ENCODE measurements at regions not wholly inside any gene's neighbourhood (a gene's known extent, or its start where the extent isn't known, plus 50 kb on each side); places are given as distances from the start of the nearest gene placed in this dataset.
"Not testable (repeated sequence)": the region's sequence is repeated elsewhere in the genome, so short reads cannot be mapped to it uniquely, and the experiment has no call there.

DNA sequence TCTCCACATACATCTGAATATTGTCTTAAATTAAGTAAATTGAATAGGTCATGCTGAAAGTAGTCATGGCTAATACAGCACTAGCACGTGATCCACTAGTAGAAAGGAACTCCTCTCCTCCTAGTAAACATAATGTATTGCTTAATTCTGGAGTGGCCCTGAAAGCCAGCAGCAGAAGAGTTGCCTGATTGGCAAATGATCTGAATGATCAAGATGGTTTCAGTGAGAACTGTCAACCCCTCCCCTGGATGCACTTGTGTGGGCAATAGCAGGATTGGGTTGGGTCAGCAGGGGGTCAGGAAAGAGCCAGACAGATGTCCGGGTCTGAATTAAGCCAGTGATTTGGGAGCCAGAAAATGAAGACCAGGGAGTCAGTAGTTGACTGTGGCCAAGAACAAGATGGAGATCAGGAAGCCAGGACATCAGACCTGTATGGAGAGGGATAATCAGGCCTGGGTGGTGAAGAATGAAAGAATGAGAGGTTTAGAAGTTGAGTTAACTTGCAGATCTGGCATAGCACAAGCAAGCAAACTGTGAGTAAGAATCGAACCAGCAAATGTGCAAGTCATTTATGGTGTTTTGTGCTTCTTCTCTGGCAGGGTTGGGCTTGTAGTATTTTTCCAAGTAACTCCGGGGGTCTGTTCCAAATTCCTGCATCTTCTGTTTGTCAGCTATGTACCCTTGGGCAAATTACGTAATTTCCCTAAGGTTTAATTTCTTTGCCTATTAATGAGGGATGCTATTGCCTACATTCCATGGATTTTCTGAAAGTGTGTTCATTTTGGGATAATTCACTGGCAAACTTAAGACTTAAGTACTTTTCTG is 304.9 kb downstream of the CD109 start:
- H3K4ac ChIP-seq (ENCODE audit: low read depth, low read length): no peak overlapping the region
- H4K5ac ChIP-seq (ENCODE audit: low read length): no peak overlapping the region
- no peak overlapping the region for H3K4me2 ChIP-seq (ENCODE audit: low read length)
- H2AK5ac ChIP-seq (ENCODE audit: low read length): no peak overlapping the region
- no peak overlapping the region for H2BK120ac ChIP-seq (ENCODE audit: low read depth, low read length)
- H2BK5ac ChIP-seq (ENCODE audit: low read length): no peak overlapping the region
- H2BK15ac ChIP-seq (replicated peaks; ENCODE audit: low read depth): no peak overlapping the region
- H3K4me3 ChIP-seq (ENCODE audit: low read length): no peak overlapping the region
- no peaks in the 10 kb centered on the region for H3K79me1 ChIP-seq (ENCODE audit: low read length)
- H3K79me2 ChIP-seq (ENCODE audit: control insufficient read depth, insufficient read depth, low read length): no peaks in the 10 kb centered on the region
- no CpG with 5 or more reads among the region's 5 CpGs for WGBS (ENCODE audit: extremely low coverage, insufficient coverage, low lambda C conversion rate)
- H3K36me3 ChIP-seq (ENCODE audit: control insufficient read depth, insufficient read depth, low read length): no peaks in the 10 kb centered on the region
- no peaks in the 10 kb centered on the region for H3K27me3 ChIP-seq (ENCODE audit: insufficient read depth, low read length, poor library complexity)
- DNase-seq: no peak
- H3K9ac ChIP-seq (ENCODE audit: low read length): no peak overlapping the region
- no peak overlapping the region for H3K18ac ChIP-seq (ENCODE audit: low read length)
- H3K4me1 ChIP-seq (ENCODE audit: control insufficient read depth, low read depth, low read length): no peaks in the 10 kb centered on the region
- H4K8ac ChIP-seq (ENCODE audit: low read depth, low read length): no peak overlapping the region
- no peak overlapping the region for H3K56ac ChIP-seq (ENCODE audit: low read length)
- no peak overlapping the region for H3K27ac ChIP-seq (ENCODE audit: low read depth, low read length)
- H3K23ac ChIP-seq (ENCODE audit: low read length): no peak overlapping the region

DNA sequence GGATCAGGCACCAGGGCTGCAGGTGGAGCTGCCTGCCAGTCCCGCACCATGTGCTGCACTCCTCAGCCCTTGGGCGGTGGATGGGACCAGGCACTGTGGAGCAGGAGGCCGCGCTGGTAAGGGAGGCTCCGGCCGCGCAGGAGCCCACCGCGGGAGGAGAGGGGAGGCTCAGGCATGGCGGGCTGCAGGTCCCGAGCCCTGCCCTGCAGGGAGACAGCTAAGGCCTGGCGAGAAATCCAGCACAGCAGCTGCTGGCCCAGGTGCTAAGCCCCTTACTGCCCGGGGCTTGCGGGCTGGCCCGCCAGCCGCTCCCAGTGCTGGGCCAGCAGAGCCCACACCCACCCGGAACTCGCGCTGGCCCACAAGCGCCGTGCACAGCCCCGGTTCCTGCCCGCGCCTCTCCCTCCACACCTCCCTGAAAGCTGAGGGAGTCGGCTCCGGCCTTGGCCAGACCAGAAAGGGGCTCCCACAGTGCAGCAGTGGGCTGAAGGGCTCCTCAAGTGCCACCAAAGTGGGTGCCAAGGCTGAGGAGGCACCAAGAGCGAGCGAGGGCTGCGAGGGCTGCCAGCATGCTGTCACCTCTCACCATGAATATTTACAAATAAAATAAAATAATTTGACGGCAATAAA is 294.7 kb downstream of the CD109 start:
- H2BK15ac ChIP-seq (replicated peaks; ENCODE audit: low read depth); H3K23ac ChIP-seq (ENCODE audit: low read length); H3K79me1 ChIP-seq (ENCODE audit: low read length); H3K56ac ChIP-seq (ENCODE audit: low read length); H3K36me3 ChIP-seq (ENCODE audit: control insufficient read depth, insufficient read depth, low read length); H4K8ac ChIP-seq (ENCODE audit: low read depth, low read length); DNase-seq; H3K4me2 ChIP-seq (ENCODE audit: low read length); H3K4ac ChIP-seq (ENCODE audit: low read depth, low read length); H2BK5ac ChIP-seq (ENCODE audit: low read length); H3K79me2 ChIP-seq (ENCODE audit: control insufficient read depth, insufficient read depth, low read length); H3K27ac ChIP-seq (ENCODE audit: low read depth, low read length); H3K4me1 ChIP-seq (ENCODE audit: control insufficient read depth, low read depth, low read length); H4K5ac ChIP-seq (ENCODE audit: low read length); H3K27me3 ChIP-seq (ENCODE audit: insufficient read depth, low read length, poor library complexity); H3K9ac ChIP-seq (ENCODE audit: low read length); H3K4me3 ChIP-seq (ENCODE audit: low read length); H2BK120ac ChIP-seq (ENCODE audit: low read depth, low read length); H2AK5ac ChIP-seq (ENCODE audit: low read length); H3K18ac ChIP-seq (ENCODE audit: low read length): not testable (repeated sequence)
- no CpG with 5 or more reads among the region's 30 CpGs for WGBS (ENCODE audit: extremely low coverage, insufficient coverage, low lambda C conversion rate)

DNA sequence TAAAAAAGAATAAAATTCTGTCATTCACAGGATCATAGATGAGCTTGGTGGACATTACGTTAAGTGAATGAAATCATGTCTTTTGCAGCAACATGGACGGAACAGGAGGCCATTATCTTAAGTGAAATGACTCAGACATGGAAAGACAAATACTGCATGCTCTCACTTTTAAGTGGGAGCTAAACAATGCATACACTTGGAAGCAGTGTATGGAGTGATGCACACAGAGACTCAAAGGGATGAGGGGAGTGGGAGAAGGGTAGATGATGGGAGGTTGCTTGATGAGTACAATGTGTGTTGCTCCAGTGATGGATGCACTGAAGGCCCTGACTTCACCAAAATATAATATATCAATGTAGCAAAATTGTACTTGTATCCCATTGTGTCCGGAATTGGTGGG is 293.4 kb downstream of the CD109 start:
- Histone ChIP-seq H3K79me1 (ENCODE audit: low read length) (no peaks in the 10 kb centered on the region), H3K79me2 (ENCODE audit: control insufficient read depth, insufficient read depth, low read length) (no peaks in the 10 kb centered on the region), H3K36me3 (ENCODE audit: control insufficient read depth, insufficient read depth, low read length) (no peaks in the 10 kb centered on the region), H3K4me1 (ENCODE audit: control insufficient read depth, low read depth, low read length) (no peaks in the 10 kb centered on the region), H3K56ac (ENCODE audit: low read length) (no peak overlapping the region), H3K18ac (ENCODE audit: low read length) (no peak overlapping the region), H3K4ac (ENCODE audit: low read depth, low read length) (no peak overlapping the region), H3K23ac (ENCODE audit: low read length) (no peak overlapping the region), H3K4me2 (ENCODE audit: low read length) (no peak overlapping the region), H2BK15ac (replicated peaks; ENCODE audit: low read depth) (no peak overlapping the region), H4K5ac (ENCODE audit: low read length) (no peak overlapping the region), H3K27me3 (ENCODE audit: insufficient read depth, low read length, poor library complexity) (no peaks in the 10 kb centered on the region), H3K9ac (ENCODE audit: low read length) (no peak overlapping the region), H3K27ac (ENCODE audit: low read depth, low read length) (no peak overlapping the region), H4K8ac (ENCODE audit: low read depth, low read length) (no peak overlapping the region), H2BK120ac (ENCODE audit: low read depth, low read length) (no peak overlapping the region), H3K4me3 (ENCODE audit: low read length) (no peak overlapping the region), H2BK5ac (ENCODE audit: low read length) (no peak overlapping the region), H2AK5ac (ENCODE audit: low read length) (no peak overlapping the region)
- no peak for DNase-seq
- no CpG with 5 or more reads among the region's 3 CpGs for WGBS (ENCODE audit: extremely low coverage, insufficient coverage, low lambda C conversion rate)

DNA sequence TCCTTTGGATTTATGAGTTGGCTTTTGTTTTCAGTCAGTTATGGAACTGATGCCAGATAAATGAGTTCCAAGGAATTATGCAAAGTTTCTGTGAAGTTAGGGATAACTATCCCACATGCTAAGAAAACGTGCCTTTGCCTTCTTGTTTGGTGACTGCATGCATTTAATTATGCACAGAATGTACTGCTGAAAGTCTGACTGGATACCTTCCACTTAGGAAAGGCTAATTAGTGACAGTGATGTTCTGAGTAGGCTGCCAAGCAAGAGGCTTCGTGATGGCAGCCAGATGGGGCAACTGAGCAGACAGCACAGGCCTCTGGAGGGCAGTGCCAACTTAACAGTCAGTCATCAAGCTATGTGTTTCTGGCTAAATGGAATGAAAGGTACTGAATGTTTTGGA is 289.9 kb downstream of the CD109 start:
- no peak overlapping the region for H4K5ac ChIP-seq (ENCODE audit: low read length)
- H3K56ac ChIP-seq (ENCODE audit: low read length): no peak overlapping the region
- no peak overlapping the region for H2BK15ac ChIP-seq (replicated peaks; ENCODE audit: low read depth)
- no peak overlapping the region for H2AK5ac ChIP-seq (ENCODE audit: low read length)
- H3K23ac ChIP-seq (ENCODE audit: low read length): no peak overlapping the region
- no peaks in the 10 kb centered on the region for H3K27me3 ChIP-seq (ENCODE audit: insufficient read depth, low read length, poor library complexity)
- H3K4me3 ChIP-seq (ENCODE audit: low read length): no peak overlapping the region
- peak; percentile 16 for DNase-seq
- H4K8ac ChIP-seq (ENCODE audit: low read depth, low read length): no peak overlapping the region
- H2BK120ac ChIP-seq (ENCODE audit: low read depth, low read length): no peak overlapping the region
- H3K79me2 ChIP-seq (ENCODE audit: control insufficient read depth, insufficient read depth, low read length): no peaks in the 10 kb centered on the region
- H3K36me3 ChIP-seq (ENCODE audit: control insufficient read depth, insufficient read depth, low read length): no peaks in the 10 kb centered on the region
- no peak overlapping the region for H3K4me2 ChIP-seq (ENCODE audit: low read length)
- no peak overlapping the region for H3K18ac ChIP-seq (ENCODE audit: low read length)
- no peaks in the 10 kb centered on the region for H3K79me1 ChIP-seq (ENCODE audit: low read length)
- H3K9ac ChIP-seq (ENCODE audit: low read length): no peak overlapping the region
- H3K27ac ChIP-seq (ENCODE audit: low read depth, low read length): no peak overlapping the region
- H3K4ac ChIP-seq (ENCODE audit: low read depth, low read length): no peak overlapping the region
- no CpG with 5 or more reads among the region's 2 CpGs for WGBS (ENCODE audit: extremely low coverage, insufficient coverage, low lambda C conversion rate)
- no peaks in the 10 kb centered on the region for H3K4me1 ChIP-seq (ENCODE audit: control insufficient read depth, low read depth, low read length)
- H2BK5ac ChIP-seq (ENCODE audit: low read length): no peak overlapping the region

DNA sequence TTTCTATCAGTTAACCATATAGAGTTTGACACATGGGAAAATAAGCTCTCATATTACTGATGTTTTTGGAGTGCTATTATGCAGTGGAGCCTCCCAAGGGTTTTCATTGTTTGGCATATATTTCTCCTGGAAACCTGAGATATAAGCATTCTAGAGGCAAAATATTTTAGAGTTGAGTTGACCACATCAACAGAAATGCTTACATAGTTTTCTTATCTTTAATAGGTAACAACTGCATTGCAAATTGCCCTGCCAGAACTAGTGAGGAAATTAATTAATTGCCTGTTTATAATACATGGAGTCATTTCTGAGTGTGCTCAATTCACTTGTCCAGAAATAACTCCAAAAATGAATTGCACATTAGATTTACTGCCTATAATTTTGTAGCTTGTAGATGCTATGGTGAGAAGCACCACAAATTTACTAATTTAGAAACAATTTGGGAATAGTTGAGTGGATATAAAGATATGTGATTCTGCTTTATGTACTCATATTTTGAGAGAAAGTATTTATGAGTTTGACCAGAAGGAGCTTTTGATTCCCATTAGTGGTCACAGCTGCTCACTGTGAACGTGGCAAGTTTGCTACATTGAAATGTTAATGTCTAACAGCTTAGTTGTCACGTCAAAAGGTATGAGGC is 288.7 kb downstream of the CD109 start:
- H3K18ac ChIP-seq (ENCODE audit: low read length): no peak overlapping the region
- DNase-seq: no peak
- H2BK15ac ChIP-seq (replicated peaks; ENCODE audit: low read depth): no peak overlapping the region
- no peak overlapping the region for H2AK5ac ChIP-seq (ENCODE audit: low read length)
- H3K27ac ChIP-seq (ENCODE audit: low read depth, low read length): no peak overlapping the region
- H3K4me2 ChIP-seq (ENCODE audit: low read length): no peak overlapping the region
- H4K5ac ChIP-seq (ENCODE audit: low read length): no peak overlapping the region
- H4K8ac ChIP-seq (ENCODE audit: low read depth, low read length): no peak overlapping the region
- no peak overlapping the region for H3K4ac ChIP-seq (ENCODE audit: low read depth, low read length)
- H3K79me2 ChIP-seq (ENCODE audit: control insufficient read depth, insufficient read depth, low read length): no peaks in the 10 kb centered on the region
- H2BK120ac ChIP-seq (ENCODE audit: low read depth, low read length): no peak overlapping the region
- no peak overlapping the region for H3K56ac ChIP-seq (ENCODE audit: low read length)
- no peaks in the 10 kb centered on the region for H3K79me1 ChIP-seq (ENCODE audit: low read length)
- H3K23ac ChIP-seq (ENCODE audit: low read length): no peak overlapping the region
- WGBS (ENCODE audit: extremely low coverage, insufficient coverage, low lambda C conversion rate): no CpG with 5 or more reads among the region's 2 CpGs
- H3K27me3 ChIP-seq (ENCODE audit: insufficient read depth, low read length, poor library complexity): no peaks in the 10 kb centered on the region
- no peak overlapping the region for H3K9ac ChIP-seq (ENCODE audit: low read length)
- no peak overlapping the region for H2BK5ac ChIP-seq (ENCODE audit: low read length)
- no peaks in the 10 kb centered on the region for H3K4me1 ChIP-seq (ENCODE audit: control insufficient read depth, low read depth, low read length)
- no peaks in the 10 kb centered on the region for H3K36me3 ChIP-seq (ENCODE audit: control insufficient read depth, insufficient read depth, low read length)
- no peak overlapping the region for H3K4me3 ChIP-seq (ENCODE audit: low read length)
